WTC11 (cell line): ENCODE measurements at regions not wholly inside any gene's neighbourhood (a gene's known extent, or its start where the extent isn't known, plus 50 kb on each side); places are given as distances from the start of the nearest gene placed in this dataset.

ENCODE experiments used
- ATAC-seq: fragments of 200-7000 bp; cut with Tn5 transposase; 2 replicates; pipeline ENCODE4 v1.10.0; 2021; ENCODE audit warnings: mild to moderate bottlenecking, moderate library complexity
- CTCF ChIA-PET: fragments of 300-600 bp; sonication (Branson Sonifier 250); formaldehyde crosslinking; loops from one replicate; lab custom pipeline; 2021; ENCODE audit warnings: antibody characterized with exemption; lab: Charles Lee
- POLR2A ChIA-PET: fragments of 350-600 bp; sonication (Branson Sonifier 250); formaldehyde crosslinking; loops from one replicate; lab custom pipeline; 2021; ENCODE audit warnings: antibody characterized with exemption; lab: Charles Lee
- DNase-seq: peaks from one replicate; pipeline ENCODE4 v3.0.0; 2021; ENCODE audit warnings: low spot score
- H3K27ac Mint-ChIP-seq: 2 replicates; pipeline ENCODE4 v1.8.0; 2021; ENCODE audit warnings: mixed read lengths
- H3K27me3 Mint-ChIP-seq: 2 replicates; pipeline ENCODE4 v1.8.0; 2021; ENCODE audit warnings: low read depth, mild to moderate bottlenecking, moderate library complexity, mixed read lengths
- H3K36me3 Mint-ChIP-seq: 2 replicates; pipeline ENCODE4 v1.8.0; 2021; ENCODE audit warnings: mixed read lengths
- H3K4me1 Mint-ChIP-seq: 2 replicates; pipeline ENCODE4 v1.8.0; 2022; ENCODE audit warnings: mixed read lengths
- H3K4me3 Mint-ChIP-seq: 2 replicates; pipeline ENCODE4 v1.8.0; 2021; ENCODE audit warnings: mild to moderate bottlenecking, moderate library complexity, mixed read lengths
- H3K9me3 Mint-ChIP-seq: 2 replicates; pipeline ENCODE4 v1.8.0; 2021; ENCODE audit warnings: mixed read lengths
- ETV6 ChIP-seq: sonication (generic); formaldehyde crosslinking; IDR thresholded peaks from 2 replicates; pipeline ENCODE4 v1.8.1; 2022; ENCODE audit warnings: mild to moderate bottlenecking, missing genetic modification reagents
- FOXP4 ChIP-seq: sonication (generic); formaldehyde crosslinking; IDR thresholded peaks from 2 replicates; pipeline ENCODE4 v1.8.0; 2022; ENCODE audit warnings: mild to moderate bottlenecking, missing genetic modification reagents
- NFATC4 ChIP-seq: fragments of 250-450 bp; sonication (Bioruptor Pico); IDR thresholded peaks from 2 replicates; pipeline ENCODE4 v1.9.0; 2021; ENCODE audit warnings: mild to moderate bottlenecking
- NFE2L1 ChIP-seq: sonication (generic); formaldehyde crosslinking; IDR thresholded peaks from 2 replicates; pipeline ENCODE4 v1.8.1; 2023; ENCODE audit warnings: missing genetic modification reagents
- NFYB ChIP-seq: sonication (generic); formaldehyde crosslinking; conservative IDR thresholded peaks from 2 replicates; pipeline ENCODE4 v1.8.0; 2022; ENCODE audit warnings: low read depth, missing genetic modification reagents
- NR2C2 ChIP-seq: sonication (generic); formaldehyde crosslinking; IDR thresholded peaks from 2 replicates; pipeline ENCODE4 v1.8.0; 2022; ENCODE audit warnings: mild to moderate bottlenecking, missing genetic modification reagents
- PREB ChIP-seq: sonication (generic); formaldehyde crosslinking; IDR thresholded peaks from 2 replicates; pipeline ENCODE4 v1.8.1; 2022; ENCODE audit warnings: mild to moderate bottlenecking, missing genetic modification reagents, moderate library complexity, borderline replicate concordance
- TEAD1 ChIP-seq: sonication (generic); formaldehyde crosslinking; IDR thresholded peaks from 2 replicates; pipeline ENCODE4 v1.8.0; 2022; ENCODE audit warnings: mild to moderate bottlenecking, missing genetic modification reagents
- ZNF263 ChIP-seq: sonication (generic); formaldehyde crosslinking; IDR thresholded peaks from 2 replicates; pipeline ENCODE4 v1.8.1; 2022; ENCODE audit warnings: low read depth, mild to moderate bottlenecking, moderate library complexity, missing genetic modification reagents
- TF ChIP-seq, protein P1 (sequence below): sonication (generic); formaldehyde crosslinking; IDR thresholded peaks from 2 replicates; pipeline ENCODE4 v1.8.1; 2023; ENCODE audit warnings: mild to moderate bottlenecking, missing genetic modification reagents
- TF ChIP-seq, protein P2 (sequence below): sonication (generic); formaldehyde crosslinking; conservative IDR thresholded peaks from 2 replicates; pipeline ENCODE4 v1.8.1; 2022; ENCODE audit warnings: mild to moderate bottlenecking, missing genetic modification reagents
- TF ChIP-seq, protein P3 (sequence below): fragments of 250-450 bp; sonication (Bioruptor Pico); IDR thresholded peaks from 2 replicates; pipeline ENCODE4 v2.1.2; 2022; ENCODE audit warnings: mild to moderate bottlenecking, moderate library complexity

DNA sequence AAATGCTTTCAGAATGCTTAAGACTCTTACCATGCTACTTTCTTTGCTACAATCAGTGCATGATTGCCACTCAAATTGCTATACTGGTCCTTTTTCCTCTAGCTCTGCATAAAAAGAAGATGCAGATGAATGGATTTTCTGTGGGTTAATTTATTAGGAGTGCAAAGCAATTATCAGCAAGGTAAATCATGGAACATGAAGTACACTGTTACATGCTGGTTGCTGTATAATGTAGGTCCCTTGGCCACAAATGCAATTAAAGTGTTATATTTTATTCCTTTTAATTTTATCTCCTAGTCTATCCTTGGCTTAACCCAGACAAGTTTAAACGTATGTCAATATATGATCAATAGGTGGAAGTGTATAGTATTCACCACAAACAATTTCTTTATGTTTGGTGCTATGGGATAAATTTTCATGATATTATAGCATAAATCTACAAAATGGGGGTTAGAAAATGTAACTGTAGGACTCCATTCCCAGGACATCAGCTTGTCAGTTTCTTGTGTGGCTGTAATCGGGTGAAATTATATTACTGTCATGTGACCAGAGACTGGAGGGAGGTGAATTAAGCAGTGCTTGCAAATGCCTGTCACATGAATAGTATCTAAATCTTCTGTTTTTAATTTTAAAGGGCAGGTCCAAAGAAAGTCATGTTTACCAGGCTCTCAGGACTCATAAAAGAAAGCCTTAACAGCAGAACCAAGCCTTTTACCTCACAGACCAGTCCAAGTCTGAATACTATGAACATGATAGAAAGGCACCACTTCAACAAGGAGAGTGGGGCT, 176.9 kb upstream of the ID4 start (continued):
- TF ChIP-seq, protein P1, sequence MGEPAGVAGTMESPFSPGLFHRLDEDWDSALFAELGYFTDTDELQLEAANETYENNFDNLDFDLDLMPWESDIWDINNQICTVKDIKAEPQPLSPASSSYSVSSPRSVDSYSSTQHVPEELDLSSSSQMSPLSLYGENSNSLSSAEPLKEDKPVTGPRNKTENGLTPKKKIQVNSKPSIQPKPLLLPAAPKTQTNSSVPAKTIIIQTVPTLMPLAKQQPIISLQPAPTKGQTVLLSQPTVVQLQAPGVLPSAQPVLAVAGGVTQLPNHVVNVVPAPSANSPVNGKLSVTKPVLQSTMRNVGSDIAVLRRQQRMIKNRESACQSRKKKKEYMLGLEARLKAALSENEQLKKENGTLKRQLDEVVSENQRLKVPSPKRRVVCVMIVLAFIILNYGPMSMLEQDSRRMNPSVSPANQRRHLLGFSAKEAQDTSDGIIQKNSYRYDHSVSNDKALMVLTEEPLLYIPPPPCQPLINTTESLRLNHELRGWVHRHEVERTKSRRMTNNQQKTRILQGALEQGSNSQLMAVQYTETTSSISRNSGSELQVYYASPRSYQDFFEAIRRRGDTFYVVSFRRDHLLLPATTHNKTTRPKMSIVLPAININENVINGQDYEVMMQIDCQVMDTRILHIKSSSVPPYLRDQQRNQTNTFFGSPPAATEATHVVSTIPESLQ: no peak
- TF ChIP-seq, protein P2, sequence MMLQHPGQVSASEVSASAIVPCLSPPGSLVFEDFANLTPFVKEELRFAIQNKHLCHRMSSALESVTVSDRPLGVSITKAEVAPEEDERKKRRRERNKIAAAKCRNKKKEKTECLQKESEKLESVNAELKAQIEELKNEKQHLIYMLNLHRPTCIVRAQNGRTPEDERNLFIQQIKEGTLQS (CRISPR knock-in tag): no peak

GRCh38 chr6:19662911-19663310, 174.3 kb upstream of the ID4 start:
- H3K27ac Mint-ChIP-seq: peak overlapping the region; percentile 19; the same call in 1 of the 2 replicates
- peaks cover 4% of the 10 kb centered on the region for H3K9me3 Mint-ChIP-seq
- peaks cover 71% of the 10 kb centered on the region for H3K4me1 Mint-ChIP-seq
- no peak for DNase-seq
- ChIA-PET POLR2A (no interaction called here), CTCF (interaction anchor here (0.8 to 1.4 kb wide), 3 partner anchors 49 to 638 kb away, joined by 3 to 4 read pairs (median 3); no protein-coding TSS in a partner anchor)
- TF ChIP-seq NR2C2 (CRISPR knock-in tag) (no peak), ETV6 (no peak), ZNF263 (CRISPR knock-in tag) (no peak), NFE2L1 (no peak), TEAD1 (no peak), PREB (CRISPR knock-in tag) (no peak)
- no peaks in the 10 kb centered on the region for H3K36me3 Mint-ChIP-seq
- peak; percentile 27 for ATAC-seq
- H3K27me3 Mint-ChIP-seq: peaks cover 9% of the 10 kb centered on the region
- no peak overlapping the region for H3K4me3 Mint-ChIP-seq

DNA sequence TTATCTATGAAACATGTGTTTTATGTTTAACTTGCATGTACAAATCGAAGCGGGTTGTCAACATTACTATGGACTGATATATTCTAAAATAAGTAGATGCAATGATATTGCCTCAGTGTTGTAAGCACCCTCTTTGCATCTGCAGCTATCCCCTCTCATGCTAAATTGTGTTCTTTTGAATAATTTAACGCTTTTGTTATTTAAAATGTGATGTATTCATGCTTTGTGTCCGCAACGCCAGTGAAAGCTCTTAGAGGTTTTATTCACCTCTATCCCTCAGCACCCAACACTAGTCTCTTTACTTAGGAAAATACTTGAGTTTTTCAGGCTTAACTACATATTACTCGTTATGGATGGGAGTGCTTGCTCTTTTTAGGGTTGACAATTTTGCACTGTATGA, 173.7 kb upstream of the ID4 start:
- CTCF ChIA-PET: interaction anchor here (0.8 to 1.4 kb wide), 3 partner anchors 50 to 639 kb away, joined by 3 to 4 read pairs (median 3); no protein-coding TSS in a partner anchor
- Mint-ChIP-seq H3K9me3 (no peaks in the 10 kb centered on the region), H3K27ac (peak overlapping the region; percentile 55; the same call in 1 of the 2 replicates), H3K4me3 (peak overlapping the region; percentile 38), H3K4me1 (peaks cover 74% of the 10 kb centered on the region), H3K36me3 (no peaks in the 10 kb centered on the region), H3K27me3 (peaks cover 9% of the 10 kb centered on the region)
- DNase-seq (no peak), ATAC-seq (peak; percentile 58)
- TF ChIP-seq NFATC4 (CRISPR knock-in tag) (no peak), FOXP4 (CRISPR knock-in tag) (peak; percentile 73; the same call in 1 of the 2 replicates)
- POLR2A ChIA-PET: interaction anchor here (1.0 kb wide), 1 partner anchor 174 kb away, joined by 6 read pairs; the partner anchor contains the start of gene ID4

DNA sequence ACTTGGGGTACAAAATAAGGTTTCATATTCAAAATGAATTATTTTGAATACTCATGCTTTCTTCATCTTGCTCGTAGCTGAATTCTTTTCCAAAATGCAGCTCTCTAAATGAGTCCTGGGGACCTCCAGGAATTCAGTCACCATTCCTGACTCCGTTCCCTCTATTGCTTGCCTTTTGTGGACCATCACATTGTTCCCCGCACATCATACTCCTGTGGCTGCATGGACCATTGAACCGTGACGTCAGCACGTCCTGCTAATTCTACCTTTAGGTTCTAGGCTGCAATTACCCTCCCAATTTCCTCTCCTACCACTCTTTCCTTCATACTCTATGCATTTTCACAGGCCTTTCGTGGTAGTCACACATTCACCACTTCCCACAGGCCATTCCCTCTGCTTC, 173.1 kb upstream of the ID4 start:
- DNase-seq: no peak
- H3K27ac Mint-ChIP-seq: peak overlapping the region; percentile 38; the same call in 1 of the 2 replicates

More for the DNA sequence above, 173.1 kb upstream of the ID4 start:
- Mint-ChIP-seq H3K4me3 (peak overlapping the region; percentile 5), H3K27me3 (peaks cover 9% of the 10 kb centered on the region), H3K4me1 (peaks cover 76% of the 10 kb centered on the region), H3K9me3 (no peaks in the 10 kb centered on the region), H3K36me3 (no peaks in the 10 kb centered on the region)
- POLR2A ChIA-PET: interaction anchor here (0.7 to 1.0 kb wide), 2 partner anchors 173 to 597 kb away, joined by 3 to 6 read pairs; partner anchors contain the start of gene ID4
- TF ChIP-seq NFATC4 (CRISPR knock-in tag): no peak
- TF ChIP-seq, protein P3, sequence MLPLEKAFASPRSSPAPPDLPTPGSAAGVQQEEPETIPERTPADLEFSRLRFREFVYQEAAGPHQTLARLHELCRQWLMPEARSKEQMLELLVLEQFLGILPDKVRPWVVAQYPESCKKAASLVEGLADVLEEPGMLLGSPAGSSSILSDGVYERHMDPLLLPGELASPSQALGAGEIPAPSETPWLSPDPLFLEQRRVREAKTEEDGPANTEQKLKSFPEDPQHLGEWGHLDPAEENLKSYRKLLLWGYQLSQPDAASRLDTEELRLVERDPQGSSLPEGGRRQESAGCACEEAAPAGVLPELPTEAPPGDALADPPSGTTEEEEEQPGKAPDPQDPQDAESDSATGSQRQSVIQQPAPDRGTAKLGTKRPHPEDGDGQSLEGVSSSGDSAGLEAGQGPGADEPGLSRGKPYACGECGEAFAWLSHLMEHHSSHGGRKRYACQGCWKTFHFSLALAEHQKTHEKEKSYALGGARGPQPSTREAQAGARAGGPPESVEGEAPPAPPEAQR: no peak
- TF ChIP-seq NFYB: no peak
- CTCF ChIA-PET: interaction anchor here (0.7 to 1.4 kb wide), 3 partner anchors 51 to 639 kb away, joined by 3 to 4 read pairs (median 3); no protein-coding TSS in a partner anchor
- peak; percentile 25 for ATAC-seq
